GM12878 (cell line): ENCODE measurements at regions not wholly inside any gene's neighbourhood (a gene's known extent, or its start where the extent isn't known, plus 50 kb on each side); places are given as distances from the start of the nearest gene placed in this dataset.
"Not testable (repeated sequence)": the region's sequence is repeated elsewhere in the genome, so short reads cannot be mapped to it uniquely, and the experiment has no call there.

ENCODE experiments used
- JUND ChIP-seq: IDR thresholded peaks from 2 replicates; pipeline ENCODE4 v1.6.1; 2012; ENCODE audit warnings: low read depth, mild to moderate bottlenecking, low read length, improper control_type of control experiment, moderate library complexity
- PAX5 ChIP-seq: IDR thresholded peaks from 2 replicates; pipeline ENCODE4 v1.6.1; 2011; ENCODE audit warnings: low read depth, low read length, borderline replicate concordance
- POLR2A ChIP-seq: IDR thresholded peaks from 2 replicates; pipeline ENCODE4 v1.6.1; 2011; ENCODE audit warnings: low read depth, mild to moderate bottlenecking, low read length
- POLR2AphosphoS5 ChIP-seq: IDR thresholded peaks from 2 replicates; pipeline ENCODE4 v1.6.1; 2011; ENCODE audit warnings: mild to moderate bottlenecking, low read length, inconsistent platforms
- RFX5 ChIP-seq: IDR thresholded peaks from 2 replicates; pipeline ENCODE4 v1.6.1; 2011; ENCODE audit warnings: low read depth, low read length, improper control_type of control experiment
- SIX5 ChIP-seq: IDR thresholded peaks from 2 replicates; pipeline ENCODE4 v1.6.1; 2011; ENCODE audit warnings: mild to moderate bottlenecking, low read depth, low read length, moderate library complexity; ENCODE audit not compliant: severe bottlenecking
- TF ChIP-seq, protein P1 (sequence below), 3 experiments: IDR thresholded peaks in 2 of 3; conservative IDR thresholded peaks in 1 of 3; 2 replicates each; pipeline ENCODE4 v1.5.1; 2011; ENCODE audit warnings: low read depth in 3 of 3, low read length in 3 of 3, mild to moderate bottlenecking in 3 of 3, control low read depth in 2 of 3, moderate library complexity in 2 of 3, inconsistent platforms in 1 of 3, mixed read lengths in 1 of 3; ENCODE audit not compliant: control insufficient read depth in 2 of 3, insufficient read depth in 1 of 3; ENCODE audit errors: extremely low read depth in 1 of 3
- TF ChIP-seq, protein P2 (sequence below): fragments of 450-650 bp; IDR thresholded peaks from 2 replicates; pipeline ENCODE4 v1.6.1; 2017; ENCODE audit warnings: mild to moderate bottlenecking, moderate library complexity

DNA sequence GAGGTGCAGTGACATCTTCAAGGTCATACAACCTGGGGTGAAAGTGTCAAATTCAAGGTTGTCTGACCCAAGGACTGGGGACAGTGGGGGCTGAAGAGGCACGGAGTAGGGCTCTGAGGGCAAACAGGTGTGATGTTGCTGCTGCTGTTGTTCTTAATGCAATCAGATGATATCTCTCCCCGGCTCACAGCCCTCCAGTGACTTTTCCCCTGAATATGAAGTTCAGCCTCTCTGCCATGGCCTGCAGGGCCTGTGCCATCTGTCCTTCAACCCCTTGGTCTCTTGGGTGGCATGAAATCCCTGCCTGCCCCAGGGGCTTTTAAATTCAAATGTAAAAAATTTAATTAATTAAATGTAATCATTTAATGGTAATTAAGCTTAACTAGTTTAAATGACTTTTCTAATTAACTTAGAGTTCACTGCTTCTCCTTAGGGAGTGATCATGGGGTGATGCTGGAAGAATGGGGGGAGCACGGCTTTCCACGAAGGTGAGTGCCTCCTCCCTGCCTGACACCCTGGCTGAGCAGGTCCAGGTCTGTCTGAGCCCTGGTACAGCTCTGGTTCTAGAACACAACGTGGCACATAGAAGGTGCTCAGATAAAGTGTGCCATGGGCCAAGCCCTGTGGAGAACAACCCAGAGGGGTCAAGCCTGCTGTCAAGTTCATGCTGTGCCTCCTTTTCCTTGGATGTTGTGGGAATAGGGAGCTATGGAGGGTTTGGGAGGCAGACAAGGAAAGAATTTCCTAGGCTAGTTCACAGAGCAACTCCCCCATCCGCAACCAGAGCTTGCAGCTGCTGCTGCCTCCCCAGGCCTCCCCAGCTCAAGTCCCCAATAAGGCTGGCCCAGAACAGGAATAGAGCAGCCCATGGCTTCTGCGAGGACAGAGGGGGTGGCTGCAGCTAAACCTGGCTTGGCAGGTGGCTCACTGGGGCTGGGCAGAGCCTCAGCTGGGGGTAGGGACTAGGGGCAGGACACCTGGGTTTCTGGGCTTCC lies 75.1 kb downstream of the KCNJ18 start:
- not testable (repeated sequence) for TF ChIP-seq SIX5, POLR2A, JUND, POLR2AphosphoS5, PAX5, RFX5
- TF ChIP-seq, protein P1, sequence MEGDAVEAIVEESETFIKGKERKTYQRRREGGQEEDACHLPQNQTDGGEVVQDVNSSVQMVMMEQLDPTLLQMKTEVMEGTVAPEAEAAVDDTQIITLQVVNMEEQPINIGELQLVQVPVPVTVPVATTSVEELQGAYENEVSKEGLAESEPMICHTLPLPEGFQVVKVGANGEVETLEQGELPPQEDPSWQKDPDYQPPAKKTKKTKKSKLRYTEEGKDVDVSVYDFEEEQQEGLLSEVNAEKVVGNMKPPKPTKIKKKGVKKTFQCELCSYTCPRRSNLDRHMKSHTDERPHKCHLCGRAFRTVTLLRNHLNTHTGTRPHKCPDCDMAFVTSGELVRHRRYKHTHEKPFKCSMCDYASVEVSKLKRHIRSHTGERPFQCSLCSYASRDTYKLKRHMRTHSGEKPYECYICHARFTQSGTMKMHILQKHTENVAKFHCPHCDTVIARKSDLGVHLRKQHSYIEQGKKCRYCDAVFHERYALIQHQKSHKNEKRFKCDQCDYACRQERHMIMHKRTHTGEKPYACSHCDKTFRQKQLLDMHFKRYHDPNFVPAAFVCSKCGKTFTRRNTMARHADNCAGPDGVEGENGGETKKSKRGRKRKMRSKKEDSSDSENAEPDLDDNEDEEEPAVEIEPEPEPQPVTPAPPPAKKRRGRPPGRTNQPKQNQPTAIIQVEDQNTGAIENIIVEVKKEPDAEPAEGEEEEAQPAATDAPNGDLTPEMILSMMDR (IDR thresholded peaks at IDR 0.05 in 2 of 3, conservative IDR thresholded peaks at IDR 0.05 in 1 of 3; ENCODE audit: control insufficient read depth in 2 of 3, extremely low read depth in 1 of 3, insufficient read depth in 1 of 3, low read depth in 3 of 3, low read length in 3 of 3), result not testable (repeated sequence)
- TF ChIP-seq, protein P2, sequence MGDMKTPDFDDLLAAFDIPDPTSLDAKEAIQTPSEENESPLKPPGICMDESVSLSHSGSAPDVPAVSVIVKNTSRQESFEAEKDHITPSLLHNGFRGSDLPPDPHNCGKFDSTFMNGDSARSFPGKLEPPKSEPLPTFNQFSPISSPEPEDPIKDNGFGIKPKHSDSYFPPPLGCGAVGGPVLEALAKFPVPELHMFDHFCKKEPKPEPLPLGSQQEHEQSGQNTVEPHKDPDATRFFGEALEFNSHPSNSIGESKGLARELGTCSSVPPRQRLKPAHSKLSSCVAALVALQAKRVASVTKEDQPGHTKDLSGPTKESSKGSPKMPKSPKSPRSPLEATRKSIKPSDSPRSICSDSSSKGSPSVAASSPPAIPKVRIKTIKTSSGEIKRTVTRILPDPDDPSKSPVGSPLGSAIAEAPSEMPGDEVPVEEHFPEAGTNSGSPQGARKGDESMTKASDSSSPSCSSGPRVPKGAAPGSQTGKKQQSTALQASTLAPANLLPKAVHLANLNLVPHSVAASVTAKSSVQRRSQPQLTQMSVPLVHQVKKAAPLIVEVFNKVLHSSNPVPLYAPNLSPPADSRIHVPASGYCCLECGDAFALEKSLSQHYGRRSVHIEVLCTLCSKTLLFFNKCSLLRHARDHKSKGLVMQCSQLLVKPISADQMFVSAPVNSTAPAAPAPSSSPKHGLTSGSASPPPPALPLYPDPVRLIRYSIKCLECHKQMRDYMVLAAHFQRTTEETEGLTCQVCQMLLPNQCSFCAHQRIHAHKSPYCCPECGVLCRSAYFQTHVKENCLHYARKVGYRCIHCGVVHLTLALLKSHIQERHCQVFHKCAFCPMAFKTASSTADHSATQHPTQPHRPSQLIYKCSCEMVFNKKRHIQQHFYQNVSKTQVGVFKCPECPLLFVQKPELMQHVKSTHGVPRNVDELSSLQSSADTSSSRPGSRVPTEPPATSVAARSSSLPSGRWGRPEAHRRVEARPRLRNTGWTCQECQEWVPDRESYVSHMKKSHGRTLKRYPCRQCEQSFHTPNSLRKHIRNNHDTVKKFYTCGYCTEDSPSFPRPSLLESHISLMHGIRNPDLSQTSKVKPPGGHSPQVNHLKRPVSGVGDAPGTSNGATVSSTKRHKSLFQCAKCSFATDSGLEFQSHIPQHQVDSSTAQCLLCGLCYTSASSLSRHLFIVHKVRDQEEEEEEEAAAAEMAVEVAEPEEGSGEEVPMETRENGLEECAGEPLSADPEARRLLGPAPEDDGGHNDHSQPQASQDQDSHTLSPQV, result not testable (repeated sequence)
